Trophoblast cell (in vitro differentiated cells and primary cell): ENCODE measurements at regions not wholly inside any gene's neighbourhood (a gene's known extent, or its start where the extent isn't known, plus 50 kb on each side); places are given as distances from the start of the nearest gene placed in this dataset.

ENCODE experiments used
- DNase-seq, 2 donors: peaks; one replicate each; pipeline ENCODE4 v3.0.0-alpha.2; 2016
- H2AFZ ChIP-seq: 2 replicates; pipeline ENCODE4 v1.6.1; 2013; ENCODE audit warnings: low read length, moderate library complexity, mild to moderate bottlenecking; ENCODE audit not compliant: insufficient read depth, poor library complexity
- H2AK5ac ChIP-seq: 2 replicates; pipeline ENCODE4 v1.6.1; 2013; ENCODE audit warnings: mild to moderate bottlenecking, low read length
- H2BK120ac ChIP-seq: 2 replicates; pipeline ENCODE4 v1.6.1; 2013; ENCODE audit warnings: low read length, mild to moderate bottlenecking, moderate library complexity; ENCODE audit not compliant: insufficient read depth, poor library complexity
- H2BK12ac ChIP-seq: 2 replicates; pipeline ENCODE4 v1.6.1; 2013; ENCODE audit warnings: mild to moderate bottlenecking, low read length, moderate library complexity
- H2BK5ac ChIP-seq: 2 replicates; pipeline ENCODE4 v1.6.1; 2013; ENCODE audit warnings: low read length, low read depth, moderate library complexity, mild to moderate bottlenecking; ENCODE audit not compliant: poor library complexity
- H3K14ac ChIP-seq: 2 replicates; pipeline ENCODE4 v1.6.1; 2013; ENCODE audit warnings: mild to moderate bottlenecking, low read length
- H3K18ac ChIP-seq: 2 replicates; pipeline ENCODE4 v1.6.1; 2013; ENCODE audit warnings: mild to moderate bottlenecking, low read length
- H3K23ac ChIP-seq: 2 replicates; pipeline ENCODE4 v1.6.1; 2013; ENCODE audit warnings: low read length
- H3K27ac ChIP-seq: 2 replicates; pipeline ENCODE4 v1.5.1; 2013; ENCODE audit warnings: low read depth, mild to moderate bottlenecking, inconsistent platforms, low read length, moderate library complexity
- H3K27me3 ChIP-seq: 2 replicates; pipeline ENCODE4 v1.6.1; 2013; ENCODE audit warnings: inconsistent platforms, mild to moderate bottlenecking, low read length, moderate library complexity; ENCODE audit not compliant: insufficient read depth
- H3K36me3 ChIP-seq, 2 experiments: 1 replicate in 1 of 2; 2 replicates in 1 of 2; pipeline ENCODE4 v1.6.1; 2013; ENCODE audit warnings: low read length in 2 of 2, mild to moderate bottlenecking in 2 of 2, moderate library complexity in 1 of 2; ENCODE audit not compliant: insufficient read depth in 2 of 2, control insufficient read depth in 1 of 2
- H3K4ac ChIP-seq: 2 replicates; pipeline ENCODE4 v1.6.1; 2013; ENCODE audit warnings: low read depth, mild to moderate bottlenecking, low read length, moderate library complexity
- H3K4me1 ChIP-seq, 2 experiments: 1 replicate in 1 of 2; 2 replicates in 1 of 2; pipeline ENCODE4 v1.6.1; 2013; ENCODE audit warnings: low read length in 2 of 2, mild to moderate bottlenecking in 2 of 2, moderate library complexity in 1 of 2; ENCODE audit not compliant: insufficient read depth in 2 of 2, control insufficient read depth in 1 of 2
- H3K4me2 ChIP-seq: 2 replicates; pipeline ENCODE4 v1.6.1; 2013; ENCODE audit warnings: inconsistent platforms, mild to moderate bottlenecking, low read length, moderate library complexity
- H3K4me3 ChIP-seq: 2 replicates; pipeline ENCODE4 v1.5.1; 2013; ENCODE audit warnings: mild to moderate bottlenecking, low read depth, low read length, inconsistent platforms
- H3K79me1 ChIP-seq: one replicate; pipeline ENCODE4 v1.6.1; 2013; ENCODE audit warnings: low read length
- H3K79me2 ChIP-seq: 2 replicates; pipeline ENCODE4 v1.6.1; 2013; ENCODE audit warnings: low read length, mild to moderate bottlenecking; ENCODE audit not compliant: control insufficient read depth, insufficient read depth, poor library complexity
- H3K9ac ChIP-seq: 2 replicates; pipeline ENCODE4 v1.6.1; 2013; ENCODE audit warnings: mild to moderate bottlenecking, low read length
- H3K9me3 ChIP-seq: 2 replicates; pipeline ENCODE4 v1.6.1; 2013; ENCODE audit warnings: low read depth, mild to moderate bottlenecking, control low read depth, inconsistent platforms, low read length; ENCODE audit not compliant: insufficient read depth
- H4K12ac ChIP-seq: 2 replicates; pipeline ENCODE4 v1.6.1; 2013; ENCODE audit warnings: low read depth, mild to moderate bottlenecking, low read length, moderate library complexity
- H4K8ac ChIP-seq: 2 replicates; pipeline ENCODE4 v1.6.1; 2013; ENCODE audit warnings: low read depth, mild to moderate bottlenecking, low read length, moderate library complexity
- H4K91ac ChIP-seq: one replicate; pipeline ENCODE4 v1.6.1; 2013; ENCODE audit warnings: low read depth, mild to moderate bottlenecking, low read length, moderate library complexity
- WGBS: extraction: QIAGEN DNeasy Blood & Tissue Kit; methylation state at CpG from one replicate; pipeline ENCODE4 v1.1.7; 2013; ENCODE audit warnings: missing lambda C conversion rate; ENCODE audit not compliant: insufficient read length, insufficient coverage; ENCODE audit errors: extremely low coverage; 5-methylcytosine and 5-hydroxymethylcytosine counted together

DNA sequence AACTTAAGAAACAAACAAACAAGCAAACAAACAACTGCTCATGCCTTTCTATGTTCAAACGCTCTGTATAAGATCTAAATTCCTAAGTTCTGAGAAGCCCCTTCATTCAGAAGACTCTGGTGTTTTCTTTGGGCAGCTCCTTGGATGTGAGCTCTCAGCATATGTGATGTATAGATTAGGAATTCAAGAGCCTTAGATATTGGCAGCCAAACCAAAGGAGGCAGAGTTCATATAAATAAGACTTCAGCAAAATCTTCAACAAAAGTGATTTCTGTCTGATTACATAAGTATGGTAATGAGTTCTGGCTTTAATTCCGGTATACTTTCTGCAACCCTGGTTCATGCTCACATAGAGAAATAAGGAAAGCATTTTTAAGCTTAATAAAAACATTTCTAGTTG lies 145.6 kb downstream of the DYRK2 start:
- Histone ChIP-seq H3K23ac (no peak overlapping the region), H4K91ac (no peak overlapping the region)

DNA sequence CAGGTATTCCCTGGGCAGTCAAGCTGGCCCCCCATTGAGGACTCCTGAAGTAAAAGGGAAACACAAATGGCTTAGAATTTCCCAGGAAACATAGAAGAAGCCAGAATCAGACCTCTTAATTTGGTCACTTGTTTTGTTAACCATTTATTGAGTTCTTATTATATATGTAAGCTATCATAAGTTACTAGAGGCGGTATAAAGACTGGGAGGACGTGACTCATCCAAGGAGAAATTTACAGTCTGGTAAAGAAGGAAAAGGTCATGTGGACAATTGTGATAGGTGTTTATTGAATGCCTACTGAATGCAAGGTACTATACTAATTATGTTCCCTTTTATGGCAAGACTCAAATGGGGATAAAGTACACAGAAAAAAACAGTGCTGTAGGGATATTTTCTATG lies 146.7 kb downstream of the DYRK2 start:
- no CpG with 5 or more reads among the region's 2 CpGs for WGBS
- Histone ChIP-seq H2BK5ac (no peak overlapping the region), H3K27ac (no peak overlapping the region)

More for the DNA sequence above, 145.6 kb downstream of the DYRK2 start:
- Histone ChIP-seq H3K27ac (no peak overlapping the region), H3K79me1 (no peaks in the 10 kb centered on the region), H3K36me3 (no peaks in the 10 kb centered on the region), H2BK5ac (no peak overlapping the region), H2AK5ac (no peak overlapping the region), H3K27me3 (no peaks in the 10 kb centered on the region), H3K14ac (no peak overlapping the region), H3K18ac (no peak overlapping the region), H4K8ac (no peak overlapping the region), H3K4ac (no peak overlapping the region), H3K79me2 (no peaks in the 10 kb centered on the region), H2AFZ (no peak overlapping the region), H2BK12ac (no peak overlapping the region), H3K9ac (no peak overlapping the region), H3K4me1 (peaks cover 0 to 3% of the 10 kb centered on the region in 2 experiments), H3K9me3 (peaks cover 6% of the 10 kb centered on the region), H4K12ac (no peak overlapping the region), H3K4me2 (no peak overlapping the region), H3K4me3 (no peak overlapping the region), H2BK120ac (no peak overlapping the region)
- WGBS: no CpG with 5 or more reads among the region's 2 CpGs
- DNase-seq: no peak

DNA sequence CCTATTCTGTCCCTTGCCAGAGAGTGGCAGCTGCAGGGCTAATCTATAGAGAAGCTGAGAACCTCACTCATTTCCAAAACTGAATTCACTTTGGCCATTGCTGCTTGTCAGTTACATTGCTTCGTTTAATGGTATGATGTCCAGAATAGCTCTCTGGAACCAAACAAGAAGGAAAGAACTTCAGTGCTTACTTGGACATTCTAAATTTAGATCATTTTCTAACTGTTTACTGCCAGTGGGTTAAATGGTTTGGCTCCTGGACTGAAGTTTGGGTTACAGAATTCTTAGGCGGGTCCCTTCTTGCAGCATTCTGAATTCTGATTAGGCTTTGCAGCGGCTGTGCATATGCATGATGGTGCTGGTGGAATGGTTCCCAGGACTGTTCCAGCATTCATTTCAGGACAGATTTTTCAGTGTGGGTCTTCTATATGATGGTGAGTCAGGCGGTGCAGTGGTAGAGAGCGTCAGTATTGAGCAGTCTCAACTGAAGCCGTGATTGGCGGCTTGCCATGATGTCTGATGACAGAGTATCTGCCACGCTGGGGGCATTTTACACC lies 148.7 kb downstream of the DYRK2 start:
- Histone ChIP-seq H3K4ac (no peak overlapping the region), H4K12ac (no peak overlapping the region), H3K4me3 (no peak overlapping the region), H3K79me1 (no peaks in the 10 kb centered on the region), H2BK12ac (no peak overlapping the region), H2AFZ (no peak overlapping the region), H4K8ac (no peak overlapping the region), H2AK5ac (no peak overlapping the region), H3K18ac (no peak overlapping the region), H3K36me3 (no peaks in the 10 kb centered on the region), H3K4me2 (no peak overlapping the region), H2BK120ac (no peak overlapping the region), H3K14ac (no peak overlapping the region), H3K27ac (no peak overlapping the region), H3K9me3 (peaks cover 2% of the 10 kb centered on the region), H3K23ac (no peak overlapping the region), H3K9ac (no peak overlapping the region), H3K4me1 (peaks cover 0 to 3% of the 10 kb centered on the region in 2 experiments), H4K91ac (no peak overlapping the region), H2BK5ac (no peak overlapping the region), H3K27me3 (no peaks in the 10 kb centered on the region), H3K79me2 (no peaks in the 10 kb centered on the region)
- DNase-seq: no peak
- WGBS: no CpG with 5 or more reads among the region's 8 CpGs

More for the DNA sequence above, 146.7 kb downstream of the DYRK2 start:
- Histone ChIP-seq H2BK12ac (no peak overlapping the region), H3K9ac (no peak overlapping the region), H3K14ac (no peak overlapping the region), H3K4me1 (peaks cover 0 to 3% of the 10 kb centered on the region in 2 experiments), H3K4me2 (no peak overlapping the region), H4K8ac (no peak overlapping the region), H4K91ac (no peak overlapping the region), H3K18ac (no peak overlapping the region), H4K12ac (no peak overlapping the region), H3K9me3 (peaks cover 6% of the 10 kb centered on the region), H2BK120ac (no peak overlapping the region), H3K4ac (no peak overlapping the region), H3K27me3 (no peaks in the 10 kb centered on the region), H3K4me3 (no peak overlapping the region), H2AFZ (no peak overlapping the region), H3K79me2 (no peaks in the 10 kb centered on the region), H2AK5ac (no peak overlapping the region), H3K79me1 (no peaks in the 10 kb centered on the region), H3K36me3 (no peaks in the 10 kb centered on the region), H3K23ac (no peak overlapping the region)
- no peak for DNase-seq

DNA sequence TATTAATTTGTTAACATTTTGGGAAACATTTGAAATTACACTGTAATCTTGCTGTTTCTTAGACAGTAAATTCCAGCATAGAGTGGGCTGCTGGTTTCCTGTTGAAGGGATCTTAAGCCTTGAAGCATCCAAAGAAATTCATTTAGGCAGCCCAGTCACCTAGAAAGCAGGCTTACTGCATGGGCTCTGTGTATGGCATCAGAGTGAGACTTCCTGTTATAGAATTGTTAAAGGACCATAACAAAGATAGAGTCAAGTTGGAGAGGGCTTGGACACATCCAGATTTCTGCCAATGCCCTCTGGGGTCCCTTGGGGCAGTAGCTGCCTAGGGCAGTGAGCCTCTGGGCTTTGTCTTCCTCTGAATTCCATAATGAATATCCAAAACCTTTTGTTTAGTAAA lies 149.2 kb downstream of the DYRK2 start:
- Histone ChIP-seq H2BK12ac (no peak overlapping the region), H4K8ac (no peak overlapping the region), H3K18ac (no peak overlapping the region), H3K4me2 (no peak overlapping the region), H3K9ac (no peak overlapping the region), H2AK5ac (no peak overlapping the region), H3K79me2 (no peaks in the 10 kb centered on the region), H2BK5ac (no peak overlapping the region), H3K14ac (no peak overlapping the region), H3K27ac (no peak overlapping the region), H3K23ac (no peak overlapping the region), H3K4me3 (no peak overlapping the region), H4K91ac (no peak overlapping the region), H3K4ac (no peak overlapping the region), H3K27me3 (no peaks in the 10 kb centered on the region), H4K12ac (no peak overlapping the region), H3K9me3 (no peaks in the 10 kb centered on the region), H3K79me1 (no peaks in the 10 kb centered on the region), H2AFZ (no peak overlapping the region), H3K36me3 (no peaks in the 10 kb centered on the region), H3K4me1 (peaks cover 0 to 3% of the 10 kb centered on the region in 2 experiments), H2BK120ac (no peak overlapping the region)
- no peak for DNase-seq
